ENCODE measurements at regions not wholly inside any gene's neighbourhood (a gene's known extent, or its start where the extent isn't known, plus 50 kb on each side); places are given as distances from the start of the nearest gene placed in this dataset.

- Histone ChIP-seq H3K27me3 (ENCODE audit: insufficient read depth, low read length) (no peaks in the 10 kb centered on the region), H2AFZ (ENCODE audit: low read depth, low read length) (no peak overlapping the region), H3K4me1 (ENCODE audit: insufficient read depth, low read length) (no peaks in the 10 kb centered on the region), H4K20me1 (ENCODE audit: insufficient read depth, low read length) (no peaks in the 10 kb centered on the region), H3K9ac (ENCODE audit: low read length) (no peak overlapping the region), H3K4me3 (ENCODE audit: insufficient read depth, low read depth, low read length) (no peak overlapping the region), H3K4me2 (ENCODE audit: low read length) (no peak overlapping the region), H3K27ac (ENCODE audit: low read depth, low read length) (no peak overlapping the region), H3K9me3 (ENCODE audit: insufficient read depth, low read depth, low read length) (no peaks in the 10 kb centered on the region), H3K36me3 (ENCODE audit: insufficient read depth, low read length) (no peaks in the 10 kb centered on the region), H3K79me2 (ENCODE audit: insufficient read depth, low read length) (no peaks in the 10 kb centered on the region)
- FAIRE-seq (no peak), DNase-seq (ENCODE audit: low read depth) (no peak)
- Mint-ChIP-seq H3K9me3 (ENCODE audit: unreplicated experiment) (peaks cover 6% of the 10 kb centered on the region), H3K27me3 (ENCODE audit: low read depth, unreplicated experiment) (no peaks in the 10 kb centered on the region), H3K27ac (ENCODE audit: unreplicated experiment) (no peak overlapping the region), H3K4me1 (ENCODE audit: low read depth, unreplicated experiment) (no peaks in the 10 kb centered on the region), H3K4me3 (ENCODE audit: unreplicated experiment) (no peak overlapping the region), H3K36me3 (ENCODE audit: low read depth, unreplicated experiment) (no peaks in the 10 kb centered on the region)
- no peak for TF ChIP-seq CTCF (IDR thresholded peaks at IDR 0.05; ENCODE audit: insufficient read depth, low read depth, low read length)
- TF ChIP-seq EZH2 (IDR thresholded peaks at IDR 0.05; ENCODE audit: insufficient read depth, low read length) = no peak
Observed at GRCh38 chr11:37115963-37116362, 517.9 kb upstream of the RAG2 start.

GRCh38 chr11:37110385-37110784 lies 512.3 kb upstream of the RAG2 start:
- Mint-ChIP-seq H3K27ac (ENCODE audit: unreplicated experiment) (no peak overlapping the region), H3K4me1 (ENCODE audit: low read depth, unreplicated experiment) (no peaks in the 10 kb centered on the region), H3K27me3 (ENCODE audit: low read depth, unreplicated experiment) (no peaks in the 10 kb centered on the region), H3K36me3 (ENCODE audit: low read depth, unreplicated experiment) (no peaks in the 10 kb centered on the region), H3K9me3 (ENCODE audit: unreplicated experiment) (peaks cover 4% of the 10 kb centered on the region), H3K4me3 (ENCODE audit: unreplicated experiment) (no peak overlapping the region)
- Histone ChIP-seq H4K20me1 (ENCODE audit: insufficient read depth, low read length) (no peaks in the 10 kb centered on the region), H2AFZ (ENCODE audit: low read depth, low read length) (no peak overlapping the region), H3K4me3 (ENCODE audit: insufficient read depth, low read depth, low read length) (no peak overlapping the region), H3K4me2 (ENCODE audit: low read length) (no peak overlapping the region), H3K36me3 (ENCODE audit: insufficient read depth, low read length) (no peaks in the 10 kb centered on the region), H3K79me2 (ENCODE audit: insufficient read depth, low read length) (no peaks in the 10 kb centered on the region), H3K27ac (ENCODE audit: low read depth, low read length) (no peak overlapping the region), H3K9me3 (ENCODE audit: insufficient read depth, low read depth, low read length) (no peaks in the 10 kb centered on the region), H3K27me3 (ENCODE audit: insufficient read depth, low read length) (no peaks in the 10 kb centered on the region), H3K9ac (ENCODE audit: low read length) (no peak overlapping the region), H3K4me1 (ENCODE audit: insufficient read depth, low read length) (peaks cover 6% of the 10 kb centered on the region)
- FAIRE-seq = no peak
- no peak for DNase-seq (ENCODE audit: low read depth)
- TF ChIP-seq CTCF (IDR thresholded peaks at IDR 0.05; ENCODE audit: insufficient read depth, low read depth, low read length) (no peak), EZH2 (IDR thresholded peaks at IDR 0.05; ENCODE audit: insufficient read depth, low read length) (no peak)

GRCh38 chr11:37109286-37109585 lies 511.2 kb upstream of the RAG2 start:
- no peaks in the 10 kb centered on the region for H3K79me2 ChIP-seq (ENCODE audit: insufficient read depth, low read length)
- H3K4me3 Mint-ChIP-seq (ENCODE audit: unreplicated experiment) = no peak overlapping the region
- TF ChIP-seq EZH2 (IDR thresholded peaks at IDR 0.05; ENCODE audit: insufficient read depth, low read length) (no peak), CTCF (IDR thresholded peaks at IDR 0.05; ENCODE audit: insufficient read depth, low read depth, low read length) (no peak)
- H3K27ac Mint-ChIP-seq (ENCODE audit: unreplicated experiment) = no peak overlapping the region
- no peaks in the 10 kb centered on the region for H3K27me3 ChIP-seq (ENCODE audit: insufficient read depth, low read length)
- peak overlapping the region; percentile 31 for H3K4me3 ChIP-seq (ENCODE audit: insufficient read depth, low read depth, low read length)
- DNase-seq (ENCODE audit: low read depth) (peak; percentile 34), FAIRE-seq (no peak)
- no peaks in the 10 kb centered on the region for H3K4me1 Mint-ChIP-seq (ENCODE audit: low read depth, unreplicated experiment)
- H3K9me3 Mint-ChIP-seq (ENCODE audit: unreplicated experiment) = peaks cover 2% of the 10 kb centered on the region
- no peaks in the 10 kb centered on the region for H3K36me3 ChIP-seq (ENCODE audit: insufficient read depth, low read length)
- no peaks in the 10 kb centered on the region for H3K27me3 Mint-ChIP-seq (ENCODE audit: low read depth, unreplicated experiment)
- H3K4me2 ChIP-seq (ENCODE audit: low read length) = peak overlapping the region; percentile 71
- H3K36me3 Mint-ChIP-seq (ENCODE audit: low read depth, unreplicated experiment) = no peaks in the 10 kb centered on the region
- peaks cover 6% of the 10 kb centered on the region for H3K4me1 ChIP-seq (ENCODE audit: insufficient read depth, low read length)
- no peaks in the 10 kb centered on the region for H3K9me3 ChIP-seq (ENCODE audit: insufficient read depth, low read depth, low read length)
- peak overlapping the region; percentile 33 for H3K9ac ChIP-seq (ENCODE audit: low read length)
- H3K27ac ChIP-seq (ENCODE audit: low read depth, low read length) = peak overlapping the region; percentile 29
- no peaks in the 10 kb centered on the region for H4K20me1 ChIP-seq (ENCODE audit: insufficient read depth, low read length)
- peak overlapping the region; percentile 74 for H2AFZ ChIP-seq (ENCODE audit: low read depth, low read length)
